WERI-Rb-1 (cell line): ENCODE measurements at regions not wholly inside any gene's neighbourhood (a gene's known extent, or its start where the extent isn't known, plus 50 kb on each side); places are given as distances from the start of the nearest gene placed in this dataset.

Source experiments
- DNase-seq: peaks from one replicate; pipeline ENCODE4 v3.0.0-alpha.2; 2020
- H3K27ac ChIP-seq: fragments of 250-450 bp; sonication (Bioruptor Pico); 2 replicates; pipeline ENCODE4 v1.5.1; 2020; ENCODE audit warnings: mild to moderate bottlenecking, moderate library complexity
- H3K27me3 ChIP-seq: fragments of 250-450 bp; sonication (Bioruptor Pico); 2 replicates; pipeline ENCODE4 v1.5.1; 2021; ENCODE audit warnings: mild to moderate bottlenecking, low read depth, moderate library complexity; ENCODE audit not compliant: insufficient read depth, severe bottlenecking
- H3K36me3 ChIP-seq: fragments of 250-450 bp; sonication (Bioruptor Pico); 2 replicates; pipeline ENCODE4 v1.5.1; 2020; ENCODE audit warnings: mild to moderate bottlenecking, moderate library complexity
- H3K4me3 ChIP-seq: 2 replicates; pipeline ENCODE4 v1.5.1; 2011; ENCODE audit warnings: low read depth, mild to moderate bottlenecking, control low read depth, low read length
- H3K9me3 ChIP-seq: fragments of 250-450 bp; sonication (Bioruptor Pico); 2 replicates; pipeline ENCODE4 v1.5.1; 2021; ENCODE audit warnings: mild to moderate bottlenecking, moderate library complexity; ENCODE audit not compliant: severe bottlenecking
- CTCF ChIP-seq: IDR thresholded peaks from 2 replicates; pipeline ENCODE4 v1.5.1; 2011; ENCODE audit warnings: low read depth, mild to moderate bottlenecking, control low read depth, inconsistent platforms, low read length

- H3K27me3 ChIP-seq, result peaks cover 17% of the 10 kb centered on the region
- no peak for TF ChIP-seq CTCF
- no peaks in the 10 kb centered on the region for H3K9me3 ChIP-seq
- H3K4me3 ChIP-seq, result no peak overlapping the region
- no peaks in the 10 kb centered on the region for H3K36me3 ChIP-seq
- DNase-seq, result no peak
- H3K27ac ChIP-seq, result no peak overlapping the region
These were observed 955.5 kb upstream of the PRKX start for GRCh38 chrX:4668802-4669536.

- H3K36me3 ChIP-seq, result no peaks in the 10 kb centered on the region
- no peak overlapping the region for H3K27ac ChIP-seq
- H3K9me3 ChIP-seq, result no peaks in the 10 kb centered on the region
- peaks cover 3% of the 10 kb centered on the region for H3K27me3 ChIP-seq
- DNase-seq, result no peak
- H3K4me3 ChIP-seq, result no peak overlapping the region
- TF ChIP-seq CTCF, result no peak
These were observed 949.6 kb upstream of the PRKX start for GRCh38 chrX:4663085-4663484.

GRCh38 chrX:4661771-4662170 lies 948.3 kb upstream of the PRKX start:
- TF ChIP-seq CTCF, result no peak
- DNase-seq, result no peak
- H3K4me3 ChIP-seq, result no peak overlapping the region
- peaks cover 5% of the 10 kb centered on the region for H3K27me3 ChIP-seq
- H3K36me3 ChIP-seq, result no peaks in the 10 kb centered on the region
- H3K27ac ChIP-seq, result no peak overlapping the region
- no peaks in the 10 kb centered on the region for H3K9me3 ChIP-seq

DNA sequence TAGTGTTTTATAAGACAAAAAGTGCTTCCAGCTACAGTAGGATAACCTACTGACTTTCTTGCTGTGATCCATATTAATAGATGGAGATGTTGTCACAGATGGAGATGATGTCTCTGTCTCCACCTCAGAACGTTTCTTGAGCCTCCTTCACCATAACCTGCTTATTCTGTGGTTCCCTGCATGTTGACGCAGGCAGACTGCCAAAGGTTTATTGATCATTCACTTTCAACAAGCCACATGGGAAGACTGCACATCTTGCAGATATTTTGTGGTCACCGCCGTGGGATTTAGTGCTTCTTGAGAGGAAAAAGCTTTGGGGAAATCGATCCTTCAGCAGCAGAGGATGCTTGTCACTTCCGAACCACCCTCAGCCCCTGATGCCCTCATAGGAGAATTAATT lies 943.0 kb upstream of the PRKX start:
- no peak overlapping the region for H3K27ac ChIP-seq
- no peak for TF ChIP-seq CTCF
- no peaks in the 10 kb centered on the region for H3K9me3 ChIP-seq
- no peak for DNase-seq
- peaks cover 18% of the 10 kb centered on the region for H3K27me3 ChIP-seq
- H3K36me3 ChIP-seq, result no peaks in the 10 kb centered on the region
- no peak overlapping the region for H3K4me3 ChIP-seq

- no peak for DNase-seq
- no peak overlapping the region for H3K4me3 ChIP-seq
- H3K36me3 ChIP-seq, result no peaks in the 10 kb centered on the region
- H3K9me3 ChIP-seq, result no peaks in the 10 kb centered on the region
- H3K27me3 ChIP-seq, result peaks cover 21% of the 10 kb centered on the region
- H3K27ac ChIP-seq, result no peak overlapping the region
- no peak for TF ChIP-seq CTCF
These were observed 942.3 kb upstream of the PRKX start for GRCh38 chrX:4655743-4656142.

- peaks cover 8% of the 10 kb centered on the region for H3K27me3 ChIP-seq
These were observed 928.7 kb upstream of the PRKX start for GRCh38 chrX:4642114-4642513.

More at GRCh38 chrX:4642114-4642513, 928.7 kb upstream of the PRKX start:
- Histone ChIP-seq H3K36me3 (no peaks in the 10 kb centered on the region), H3K27ac (no peak overlapping the region), H3K9me3 (no peaks in the 10 kb centered on the region), H3K4me3 (no peak overlapping the region)
- DNase-seq, result no peak
- no peak for TF ChIP-seq CTCF
